H1 (cell line): ENCODE measurements at regions not wholly inside any gene's neighbourhood (a gene's known extent, or its start where the extent isn't known, plus 50 kb on each side); places are given as distances from the start of the nearest gene placed in this dataset.

Source experiments
- CTCF ChIA-PET: fragments of 300-600 bp; sonication (Branson Sonifier 250); formaldehyde crosslinking; loops from one replicate; lab custom pipeline; 2021; ENCODE audit not compliant: partially characterized antibody; lab: Charles Lee
- POLR2A ChIA-PET: fragments of 300-600 bp; sonication (Branson Sonifier 250); formaldehyde crosslinking; loops from one replicate; lab custom pipeline; 2021; ENCODE audit warnings: inconsistent platforms; ENCODE audit not compliant: partially characterized antibody; lab: Charles Lee
- DNase-seq, 2 experiments: peaks; one replicate each; pipeline versions ENCODE4 v3.0.0 to v3.0.0-alpha.2; 2010 to 2022; ENCODE audit warnings: low spot score in 2 of 2, low read depth in 1 of 2, mixed read lengths in 1 of 2
- FAIRE-seq: peaks from 2 replicates; lab custom pipeline; 2011; peaks lifted over from hg19 to GRCh38; lab: Jason Lieb, UNC
- H2AFZ ChIP-seq: 2 replicates; pipeline ENCODE4 v1.8.1; 2012; ENCODE audit warnings: low read length, inconsistent platforms
- H2AK5ac ChIP-seq: 2 replicates; pipeline ENCODE4 v1.6.1; 2013; ENCODE audit warnings: low read depth, low read length
- H2BK120ac ChIP-seq: replicated peaks from 2 replicates; pipeline ENCODE3; 2013; ENCODE audit warnings: low read depth, low read length, inconsistent platforms
- H2BK12ac ChIP-seq: 2 replicates; pipeline ENCODE4 v1.6.1; 2013; ENCODE audit warnings: low read depth, low read length
- H2BK15ac ChIP-seq: 2 replicates; pipeline ENCODE4 v1.6.1; 2013; ENCODE audit warnings: low read length
- H2BK20ac ChIP-seq: 2 replicates; pipeline ENCODE4 v1.6.1; 2013; ENCODE audit warnings: low read length
- H2BK5ac ChIP-seq: 2 replicates; pipeline ENCODE4 v1.6.1; 2013; ENCODE audit warnings: low read depth, low read length
- H3K14ac ChIP-seq: 2 replicates; pipeline ENCODE4 v1.6.1; 2013; ENCODE audit warnings: inconsistent platforms; ENCODE audit not compliant: insufficient read length
- H3K18ac ChIP-seq: 2 replicates; pipeline ENCODE4 v1.6.1; 2013; ENCODE audit warnings: low read length; ENCODE audit errors: extremely low read depth
- H3K23ac ChIP-seq: 2 replicates; pipeline ENCODE4 v1.6.1; 2013; ENCODE audit warnings: inconsistent platforms; ENCODE audit not compliant: insufficient read length
- H3K23me2 ChIP-seq: 2 replicates; pipeline ENCODE4 v1.6.1; 2013; ENCODE audit warnings: low read depth, low read length
- H3K27ac ChIP-seq: 2 replicates; pipeline ENCODE4 v1.6.1; 2011; ENCODE audit warnings: low read depth, low read length, inconsistent platforms
- H3K27me3 ChIP-seq, 4 experiments: replicated peaks in 1 of 4; 1 replicate in 1 of 4; 2 replicates in 3 of 4; pipeline versions ENCODE4 v1.6.1 to v1.8.1; 2011 to 2013; ENCODE audit warnings: low read length in 3 of 4, mild to moderate bottlenecking in 3 of 4, inconsistent platforms in 2 of 4, mixed read lengths in 2 of 4, moderate library complexity in 1 of 4; ENCODE audit not compliant: control insufficient read depth in 3 of 4, insufficient read depth in 3 of 4; ENCODE audit errors: extremely low read depth in 1 of 4
- H3K36me3 ChIP-seq, 4 experiments: 2 replicates each; pipeline versions ENCODE4 v1.6.1 to v1.8.1; 2011 to 2013; ENCODE audit warnings: mild to moderate bottlenecking in 4 of 4, low read length in 3 of 4, moderate library complexity in 2 of 4, control low read depth in 1 of 4, inconsistent platforms in 1 of 4; ENCODE audit not compliant: insufficient read depth in 4 of 4, control insufficient read depth in 2 of 4
- H3K4ac ChIP-seq: replicated peaks from 2 replicates; pipeline ENCODE3; 2013; ENCODE audit warnings: low read length, low read depth, mixed read lengths, inconsistent platforms; ENCODE audit not compliant: insufficient read length
- H3K4me1 ChIP-seq, 4 experiments: replicated peaks in 1 of 4; 1 replicate in 1 of 4; 2 replicates in 3 of 4; pipeline versions ENCODE4 v1.6.1 to v1.8.1; 2011 to 2013; ENCODE audit warnings: low read length in 3 of 4, inconsistent platforms in 2 of 4, mixed read lengths in 1 of 4; ENCODE audit not compliant: insufficient read depth in 4 of 4, control insufficient read depth in 3 of 4
- H3K4me2 ChIP-seq, 2 experiments: 2 replicates each; pipeline versions ENCODE4 v1.6.1 to v1.8.1; 2011 to 2013; ENCODE audit warnings: low read depth in 2 of 2, low read length in 2 of 2, control low read depth in 1 of 2, inconsistent platforms in 1 of 2, mild to moderate bottlenecking in 1 of 2; ENCODE audit not compliant: insufficient read depth in 1 of 2
- H3K4me3 ChIP-seq, 4 experiments: fragments of 200-600, 300-600 bp in 1 of 4; sonication (generic), shearing (Covaris generic), sonication (Bioruptor Twin) in 1 of 4; 2 replicates each; pipeline versions ENCODE4 v1.5.1 to v1.8.1; 2011 to 2016; ENCODE audit warnings: low read length in 4 of 4, low read depth in 3 of 4, control low read depth in 2 of 4, inconsistent platforms in 2 of 4, mild to moderate bottlenecking in 2 of 4, mixed read lengths in 1 of 4, moderate library complexity in 1 of 4; ENCODE audit not compliant: insufficient read depth in 2 of 4; ENCODE audit errors: extremely low read depth in 1 of 4
- H3K56ac ChIP-seq: replicated peaks from 2 replicates; pipeline ENCODE3; 2013; ENCODE audit warnings: low read depth, mild to moderate bottlenecking, mixed read lengths, low read length, inconsistent platforms; ENCODE audit not compliant: insufficient read length
- H3K79me1 ChIP-seq: 2 replicates; pipeline ENCODE4 v1.6.1; 2013; ENCODE audit warnings: low read depth, low read length, control low read depth
- H3K79me2 ChIP-seq, 2 experiments: 2 replicates each; pipeline versions ENCODE4 v1.6.1 to v1.8.1; 2012 to 2013; ENCODE audit warnings: low read length in 2 of 2, mild to moderate bottlenecking in 2 of 2, inconsistent platforms in 1 of 2; ENCODE audit not compliant: insufficient read depth in 2 of 2, control insufficient read depth in 1 of 2
- H3K9ac ChIP-seq, 4 experiments: replicated peaks in 1 of 4; 1 replicate in 1 of 4; 2 replicates in 3 of 4; pipeline versions ENCODE4 v1.6.1 to v1.8.1; 2011 to 2013; ENCODE audit warnings: low read depth in 3 of 4, low read length in 3 of 4, control low read depth in 2 of 4, mild to moderate bottlenecking in 2 of 4, moderate library complexity in 2 of 4, inconsistent platforms in 1 of 4; ENCODE audit errors: extremely low read depth in 1 of 4
- H3K9me3 ChIP-seq, 2 experiments: 2 replicates each; pipeline versions ENCODE4 v1.6.1 to v1.8.1; 2012 to 2013; ENCODE audit warnings: mild to moderate bottlenecking in 2 of 2, moderate library complexity in 2 of 2, control low read depth in 1 of 2, inconsistent platforms in 1 of 2, low read depth in 1 of 2, low read length in 1 of 2, mixed read lengths in 1 of 2; ENCODE audit not compliant: insufficient read depth in 2 of 2
- H4K20me1 ChIP-seq, 2 experiments: replicated peaks in 1 of 2; 2 replicates each; pipeline versions ENCODE3 to v1.8.1; 2011 to 2013; ENCODE audit warnings: inconsistent platforms in 2 of 2, low read length in 2 of 2, mild to moderate bottlenecking in 1 of 2; ENCODE audit not compliant: insufficient read depth in 2 of 2, control insufficient read depth in 1 of 2
- H4K5ac ChIP-seq: 2 replicates; pipeline ENCODE4 v1.6.1; 2013; ENCODE audit warnings: low read length, low read depth, mixed read lengths, inconsistent platforms; ENCODE audit not compliant: insufficient read length
- H4K8ac ChIP-seq: 2 replicates; pipeline ENCODE4 v1.8.0; 2013; ENCODE audit warnings: mild to moderate bottlenecking, moderate library complexity, low read length, inconsistent platforms; ENCODE audit not compliant: insufficient read depth; ENCODE audit errors: extremely low read depth
- H4K91ac ChIP-seq: replicated peaks from 2 replicates; pipeline ENCODE3; 2013; ENCODE audit warnings: low read length, mixed read lengths, inconsistent platforms; ENCODE audit not compliant: insufficient read length
- CREB1 ChIP-seq: IDR thresholded peaks from 2 replicates; pipeline ENCODE4 v1.6.1; 2012; ENCODE audit warnings: inconsistent platforms
- CTCF ChIP-seq, 3 experiments: IDR thresholded peaks; 1 replicate in 2 of 3; 2 replicates in 1 of 3; pipeline versions ENCODE4 v1.5.1 to v1.6.1; 2011; ENCODE audit warnings: low read length in 3 of 3, mild to moderate bottlenecking in 3 of 3, inconsistent platforms in 2 of 3, low read depth in 1 of 3, moderate library complexity in 1 of 3; ENCODE audit not compliant: insufficient read depth in 1 of 3; ENCODE audit errors: control extremely low read depth in 1 of 3
- FOSL1 ChIP-seq: IDR thresholded peaks from 2 replicates; pipeline ENCODE4 v1.6.1; 2011; ENCODE audit warnings: mild to moderate bottlenecking, low read depth, low read length, moderate library complexity; ENCODE audit not compliant: insufficient read depth
- MAFK ChIP-seq: IDR thresholded peaks from 2 replicates; pipeline ENCODE4 v1.6.1; 2012; ENCODE audit warnings: low read depth, mild to moderate bottlenecking, improper control_type of control experiment, low read length
- NRF1 ChIP-seq: IDR thresholded peaks from 2 replicates; pipeline ENCODE4 v1.6.1; 2011; ENCODE audit warnings: mild to moderate bottlenecking, low read depth, low read length, improper control_type of control experiment
- POLR2AphosphoS5 ChIP-seq: IDR thresholded peaks from 2 replicates; pipeline ENCODE4 v1.6.1; 2011; ENCODE audit warnings: low read depth, low read length
- RXRA ChIP-seq: IDR thresholded peaks from 2 replicates; pipeline ENCODE4 v1.6.1; 2011; ENCODE audit warnings: low read depth, mild to moderate bottlenecking, low read length, moderate library complexity; ENCODE audit not compliant: insufficient read depth
- SIRT6 ChIP-seq: IDR thresholded peaks from one replicate; pipeline ENCODE4 v1.7.1; 2012; ENCODE audit warnings: low read length, inconsistent platforms
- SIX5 ChIP-seq: IDR thresholded peaks from 2 replicates; pipeline ENCODE4 v1.6.1; 2011; ENCODE audit warnings: mild to moderate bottlenecking, low read depth, low read length
- SP2 ChIP-seq: IDR thresholded peaks from 2 replicates; pipeline ENCODE4 v1.6.1; 2012; ENCODE audit warnings: mild to moderate bottlenecking, low read length, inconsistent platforms
- SP4 ChIP-seq: IDR thresholded peaks from 2 replicates; pipeline ENCODE4 v1.6.1; 2012; ENCODE audit warnings: low read length, inconsistent platforms
- WGBS, 2 experiments: shearing (Covaris generic) in 1 of 2; methylation state at CpG; one replicate each; pipeline versions ENCODE4 v1.1.6 to v1.1.7; 2013 to 2015; ENCODE audit warnings: low lambda C conversion rate in 2 of 2, mixed read lengths in 2 of 2, inconsistent platforms in 1 of 2, low coverage in 1 of 2, missing lambda C conversion rate in 1 of 2; ENCODE audit not compliant: insufficient replicate concordance in 2 of 2, insufficient coverage in 1 of 2, insufficient read length in 1 of 2; ENCODE audit errors: extremely low coverage in 1 of 2, missing lambda C conversion rate in 1 of 2; 5-methylcytosine and 5-hydroxymethylcytosine counted together

DNA sequence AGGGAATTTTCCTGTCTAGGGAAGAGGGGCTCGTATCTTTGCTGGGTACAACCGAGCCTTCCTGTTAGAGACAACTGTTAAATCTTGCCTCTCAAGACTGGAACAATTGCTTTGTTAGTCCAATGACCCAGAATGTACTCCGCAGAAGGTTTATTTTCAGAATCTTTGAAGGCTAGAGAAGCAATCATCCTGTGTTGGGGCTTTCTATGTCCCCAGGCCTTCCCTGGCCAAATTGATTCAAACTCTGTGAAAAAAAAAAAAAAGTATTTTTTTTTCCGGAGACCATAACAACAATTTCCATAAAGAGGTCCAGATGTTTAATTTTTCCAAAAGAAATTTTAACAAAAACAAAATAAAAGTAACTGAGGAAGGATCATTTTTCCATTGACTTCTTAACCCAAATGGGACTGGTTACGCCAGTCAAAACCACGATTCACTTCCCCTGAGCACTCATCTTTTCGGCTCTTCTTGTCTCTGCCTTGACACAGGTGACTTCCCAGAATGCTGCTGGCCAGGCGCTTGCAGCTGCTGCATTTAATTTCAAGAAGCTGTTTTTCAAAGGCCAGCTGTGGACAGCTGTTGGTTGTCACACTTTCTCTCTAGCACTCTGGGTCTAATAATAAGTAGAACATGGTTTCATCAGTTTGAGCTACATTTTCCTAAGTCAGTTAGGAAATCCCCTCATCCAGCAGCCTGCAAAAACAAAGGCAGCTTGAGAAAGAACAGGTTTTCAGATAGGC, 81.6 kb upstream of the MANSC4 start:
- ChIA-PET POLR2A (no interaction called here), CTCF (interaction anchor here (0.6 to 1.7 kb wide), 4 partner anchors 11 to 1011 kb away, joined by 3 to 4 read pairs (median 4); no protein-coding TSS in a partner anchor)
- no peaks in the 10 kb centered on the region for H3K9me3 ChIP-seq
- H3K18ac ChIP-seq = no peak overlapping the region
- H2BK5ac ChIP-seq = no peak overlapping the region
- no peaks in the 10 kb centered on the region for H3K79me1 ChIP-seq
- no peaks in the 10 kb centered on the region for H3K36me3 ChIP-seq
- no peaks in the 10 kb centered on the region for H3K27me3 ChIP-seq
- H3K14ac ChIP-seq = no peak overlapping the region
- H4K8ac ChIP-seq = no peak overlapping the region
- no peak overlapping the region for H4K91ac ChIP-seq
- H2AFZ ChIP-seq = peak overlapping the region; percentile 64; the same call in 1 of the 2 replicates
- DNase-seq = no peak
- no peak overlapping the region for H2BK20ac ChIP-seq
- no peak overlapping the region for H3K4me2 ChIP-seq
- H3K9ac ChIP-seq = no peak overlapping the region
- H4K20me1 ChIP-seq = no peaks in the 10 kb centered on the region
- WGBS, 2 experiments = 83% methylated on average over 8 of the region's 8 CpGs; no CpG with 5 or more reads in 1 of the 2 experiments
- no peak overlapping the region for H2BK120ac ChIP-seq
- H3K23ac ChIP-seq = no peak overlapping the region
- H2BK15ac ChIP-seq = no peak overlapping the region
- H3K56ac ChIP-seq = no peak overlapping the region
- no peak overlapping the region for H3K4ac ChIP-seq
- H3K79me2 ChIP-seq = no peaks in the 10 kb centered on the region
- H3K23me2 ChIP-seq = no peaks in the 10 kb centered on the region
- H3K4me1 ChIP-seq = no peaks in the 10 kb centered on the region
- no peak for FAIRE-seq
- no peak overlapping the region for H3K4me3 ChIP-seq
- no peak overlapping the region for H3K27ac ChIP-seq
- H4K5ac ChIP-seq = no peak overlapping the region
- H2AK5ac ChIP-seq = no peak overlapping the region
- no peak overlapping the region for H2BK12ac ChIP-seq
- TF ChIP-seq SP4 (no peak), MAFK (no peak), CREB1 (no peak), SP2 (no peak), SIRT6 (no peak), POLR2AphosphoS5 (no peak), FOSL1 (no peak), CTCF (IDR thresholded peaks at IDR 0.05; ENCODE audit: control extremely low read depth in 1 of 3, insufficient read depth in 1 of 3, low read depth in 1 of 3, low read length in 3 of 3) (no peak), RXRA (no peak), NRF1 (no peak), SIX5 (no peak)
